ENCODE measurements at regions not wholly inside any gene's neighbourhood (a gene's known extent, or its start where the extent isn't known, plus 50 kb on each side); places are given as distances from the start of the nearest gene placed in this dataset.

- TF ChIP-seq POLR2AphosphoS5 (IDR thresholded peaks at IDR 0.05) (no peak), CTCF (IDR thresholded peaks at IDR 0.05) (no peak), EP300 (IDR thresholded peaks at IDR 0.05) (no peak), POLR2A (IDR thresholded peaks at IDR 0.05) (no peak)
Measured at GRCh38 chr2:9093324-9093723, 89.8 kb upstream of the MBOAT2 start.
